Endodermal cell (in vitro differentiated cells): ENCODE measurements at regions not wholly inside any gene's neighbourhood (a gene's known extent, or its start where the extent isn't known, plus 50 kb on each side); places are given as distances from the start of the nearest gene placed in this dataset.

Experiments used
- DNase-seq: peaks from one replicate; pipeline ENCODE4 v3.0.0-alpha.2; 2017
- H3K27ac ChIP-seq: 2 replicates; pipeline ENCODE4 v1.5.1; 2013; ENCODE audit warnings: mild to moderate bottlenecking, low read depth, low read length, moderate library complexity
- H3K27me3 ChIP-seq: 2 replicates; pipeline ENCODE4 v1.6.1; 2013; ENCODE audit warnings: mild to moderate bottlenecking, low read length, moderate library complexity; ENCODE audit not compliant: insufficient read depth, control insufficient read depth, poor library complexity, severe bottlenecking
- H3K36me3 ChIP-seq: 2 replicates; pipeline ENCODE4 v1.7.0; 2013; ENCODE audit warnings: mild to moderate bottlenecking, low read length, moderate library complexity; ENCODE audit not compliant: control insufficient read depth, insufficient read depth
- H3K4me1 ChIP-seq: one replicate; pipeline ENCODE4 v1.7.0; 2013; ENCODE audit warnings: low read length; ENCODE audit not compliant: control insufficient read depth, insufficient read depth
- H3K4me3 ChIP-seq: 2 replicates; pipeline ENCODE4 v1.5.1; 2013; ENCODE audit warnings: mild to moderate bottlenecking, low read length, moderate library complexity
- H3K9ac ChIP-seq: 2 replicates; pipeline ENCODE4 v1.6.1; 2013; ENCODE audit warnings: mild to moderate bottlenecking, low read length, moderate library complexity; ENCODE audit not compliant: poor library complexity, severe bottlenecking; ENCODE audit errors: extremely low read depth
- H3K9me3 ChIP-seq: 2 replicates; pipeline ENCODE4 v1.6.1; 2013; ENCODE audit warnings: mild to moderate bottlenecking, low read length, moderate library complexity; ENCODE audit not compliant: control insufficient read depth
- H3K27ac Mint-ChIP-seq: 2 replicates; pipeline ENCODE4 v1.8.0; 2020; ENCODE audit warnings: mixed read lengths
- H3K27me3 Mint-ChIP-seq: 2 replicates; pipeline ENCODE4 v1.8.0; 2021; ENCODE audit warnings: mild to moderate bottlenecking, mixed read lengths; ENCODE audit not compliant: insufficient read depth
- H3K36me3 Mint-ChIP-seq: 2 replicates; pipeline ENCODE4 v1.8.0; 2020; ENCODE audit warnings: low read depth, mixed read lengths
- H3K4me1 Mint-ChIP-seq: 2 replicates; pipeline ENCODE4 v1.8.0; 2020; ENCODE audit warnings: mixed read lengths
- H3K4me3 Mint-ChIP-seq: 2 replicates; pipeline ENCODE4 v1.8.0; 2020; ENCODE audit warnings: mild to moderate bottlenecking, moderate library complexity, mixed read lengths
- H3K9me3 Mint-ChIP-seq: 2 replicates; pipeline ENCODE4 v1.8.0; 2020; ENCODE audit warnings: mild to moderate bottlenecking, mixed read lengths
- WGBS, 2 experiments: methylation state at CpG; one replicate each; pipeline versions ENCODE4 v1.1.5 to v1.1.7; 2013; ENCODE audit warnings: missing lambda C conversion rate in 2 of 2, mixed read lengths in 1 of 2; ENCODE audit not compliant: insufficient coverage in 1 of 2, insufficient read length in 1 of 2; 5-methylcytosine and 5-hydroxymethylcytosine counted together
- TF ChIP-seq, protein P1 (sequence below): fragments of 200-600 bp; sonication (generic); conservative IDR thresholded peaks from 2 replicates; pipeline ENCODE4 v1.5.0; 2021; ENCODE audit warnings: antibody characterized with exemption, mild to moderate bottlenecking

DNA sequence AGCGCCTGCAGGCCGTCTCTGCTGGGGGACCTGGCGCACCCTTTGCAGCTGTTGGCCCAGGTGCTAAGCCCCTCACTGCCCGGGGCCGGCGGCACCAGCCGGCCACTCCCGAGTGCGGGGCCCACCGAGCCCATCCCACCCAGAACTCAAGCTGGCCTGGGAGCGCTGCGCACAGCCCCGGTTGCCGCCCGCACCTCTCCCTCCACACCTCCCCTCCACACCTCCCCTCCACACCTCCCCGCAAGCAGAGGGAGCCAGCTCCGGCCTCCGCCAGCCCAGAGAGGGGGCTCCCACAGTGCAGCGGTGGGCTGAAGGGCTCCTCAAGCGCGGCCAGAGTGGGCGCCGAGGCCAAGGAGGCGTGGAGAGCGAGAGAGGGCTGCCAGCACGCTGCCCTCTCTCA is 177.8 kb upstream of the KAZN start:
- Mint-ChIP-seq H3K36me3 (no peaks in the 10 kb centered on the region), H3K27me3 (peaks cover 3% of the 10 kb centered on the region), H3K4me1 (no peaks in the 10 kb centered on the region), H3K27ac (no peak overlapping the region), H3K9me3 (peaks cover 11% of the 10 kb centered on the region), H3K4me3 (no peak overlapping the region)
- Histone ChIP-seq H3K4me1 (no peaks in the 10 kb centered on the region), H3K9ac (no peak overlapping the region), H3K27ac (no peak overlapping the region), H3K4me3 (no peak overlapping the region), H3K36me3 (no peaks in the 10 kb centered on the region), H3K27me3 (no peaks in the 10 kb centered on the region), H3K9me3 (no peaks in the 10 kb centered on the region)
- 95% methylated on average over 26 of the region's 26 CpGs; no CpG with 5 or more reads in 1 of the 2 experiments for WGBS, 2 experiments
- TF ChIP-seq, protein P1, sequence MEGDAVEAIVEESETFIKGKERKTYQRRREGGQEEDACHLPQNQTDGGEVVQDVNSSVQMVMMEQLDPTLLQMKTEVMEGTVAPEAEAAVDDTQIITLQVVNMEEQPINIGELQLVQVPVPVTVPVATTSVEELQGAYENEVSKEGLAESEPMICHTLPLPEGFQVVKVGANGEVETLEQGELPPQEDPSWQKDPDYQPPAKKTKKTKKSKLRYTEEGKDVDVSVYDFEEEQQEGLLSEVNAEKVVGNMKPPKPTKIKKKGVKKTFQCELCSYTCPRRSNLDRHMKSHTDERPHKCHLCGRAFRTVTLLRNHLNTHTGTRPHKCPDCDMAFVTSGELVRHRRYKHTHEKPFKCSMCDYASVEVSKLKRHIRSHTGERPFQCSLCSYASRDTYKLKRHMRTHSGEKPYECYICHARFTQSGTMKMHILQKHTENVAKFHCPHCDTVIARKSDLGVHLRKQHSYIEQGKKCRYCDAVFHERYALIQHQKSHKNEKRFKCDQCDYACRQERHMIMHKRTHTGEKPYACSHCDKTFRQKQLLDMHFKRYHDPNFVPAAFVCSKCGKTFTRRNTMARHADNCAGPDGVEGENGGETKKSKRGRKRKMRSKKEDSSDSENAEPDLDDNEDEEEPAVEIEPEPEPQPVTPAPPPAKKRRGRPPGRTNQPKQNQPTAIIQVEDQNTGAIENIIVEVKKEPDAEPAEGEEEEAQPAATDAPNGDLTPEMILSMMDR, result no peak
- DNase-seq, result peak; percentile 16

DNA sequence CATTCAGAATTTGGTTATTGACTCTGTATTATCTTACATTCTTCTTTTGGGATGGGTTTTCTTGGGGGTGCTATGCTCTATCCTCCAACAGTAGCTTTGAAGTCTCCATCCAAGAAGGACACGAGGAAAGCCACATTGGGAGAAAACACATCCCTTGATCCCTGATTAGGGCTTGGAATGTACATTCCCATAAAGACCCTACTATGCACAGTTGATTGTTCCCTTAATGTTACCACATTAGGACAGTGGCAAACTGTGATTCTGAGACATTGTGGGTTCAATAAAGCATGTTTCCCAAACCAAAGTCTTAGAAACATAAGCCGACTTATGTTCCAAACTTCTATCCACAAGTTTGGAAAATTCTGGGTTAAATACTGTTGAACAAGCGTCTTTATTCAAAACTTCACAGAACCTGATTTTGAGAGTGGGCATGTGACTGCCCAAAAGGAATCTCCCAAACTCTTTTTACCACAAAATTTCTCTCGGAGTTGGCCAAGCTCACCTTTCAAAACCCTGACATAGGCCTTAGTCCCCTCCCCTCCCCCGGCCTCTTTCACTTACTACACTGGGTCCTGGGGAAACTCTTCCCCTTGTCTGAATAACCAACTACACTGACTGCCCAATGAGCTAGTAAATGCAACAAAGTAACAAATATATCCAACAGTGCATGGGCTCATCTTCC is 177.0 kb upstream of the KAZN start:
- Histone ChIP-seq H3K27ac (no peak overlapping the region), H3K4me1 (no peaks in the 10 kb centered on the region), H3K27me3 (no peaks in the 10 kb centered on the region), H3K9ac (no peak overlapping the region), H3K36me3 (no peaks in the 10 kb centered on the region), H3K4me3 (no peak overlapping the region), H3K9me3 (no peaks in the 10 kb centered on the region)
- 89 to 96% methylated on average over 4 to 5 of the region's 5 CpGs for WGBS, 2 experiments
- Mint-ChIP-seq H3K4me1 (no peaks in the 10 kb centered on the region), H3K27ac (no peak overlapping the region), H3K36me3 (no peaks in the 10 kb centered on the region), H3K9me3 (peaks cover 9% of the 10 kb centered on the region), H3K27me3 (peaks cover 3% of the 10 kb centered on the region), H3K4me3 (no peak overlapping the region)
- TF ChIP-seq, protein P1, result no peak
- DNase-seq, result peak; percentile 17

DNA sequence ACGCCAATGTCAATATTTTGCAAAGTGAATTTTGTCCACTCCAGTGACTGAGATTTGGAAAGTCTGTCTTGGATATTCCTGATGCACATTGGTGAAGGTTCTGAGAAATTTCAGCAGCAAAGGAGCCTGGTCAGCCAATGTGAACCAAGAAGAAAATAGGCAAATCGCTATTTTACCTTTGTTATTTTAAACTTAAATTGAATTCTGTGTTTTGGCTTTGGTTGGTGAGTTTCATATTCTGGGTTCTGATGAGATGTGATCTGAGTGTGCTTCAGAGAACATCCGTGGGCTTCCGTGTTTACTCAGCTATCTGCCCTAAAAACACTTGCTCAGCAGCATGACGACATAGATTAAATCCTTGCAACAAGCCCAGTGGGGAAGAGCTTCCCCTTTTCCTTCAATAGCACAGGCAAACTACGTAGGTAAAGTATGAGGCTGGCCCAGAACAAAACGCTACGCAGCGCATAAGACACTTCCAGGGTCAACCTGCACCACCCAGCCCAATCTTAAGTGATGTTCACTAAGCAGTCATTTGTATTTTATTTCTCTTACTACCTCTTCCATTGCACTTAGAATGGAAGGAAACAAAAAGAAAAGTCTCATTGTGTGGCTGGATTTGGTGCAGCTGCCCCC is 176.4 kb upstream of the KAZN start:
- TF ChIP-seq, protein P1, result no peak
- Histone ChIP-seq H3K27ac (no peak overlapping the region), H3K27me3 (no peaks in the 10 kb centered on the region), H3K9ac (no peak overlapping the region), H3K4me3 (no peak overlapping the region), H3K4me1 (no peaks in the 10 kb centered on the region), H3K9me3 (no peaks in the 10 kb centered on the region), H3K36me3 (no peaks in the 10 kb centered on the region)
- 91 to 94% methylated on average over 3 to 9 of the region's 9 CpGs for WGBS, 2 experiments
- peak; percentile 5 for DNase-seq
- Mint-ChIP-seq H3K9me3 (peaks cover 9% of the 10 kb centered on the region), H3K36me3 (no peaks in the 10 kb centered on the region), H3K4me1 (no peaks in the 10 kb centered on the region), H3K27me3 (peaks cover 3% of the 10 kb centered on the region), H3K4me3 (no peak overlapping the region), H3K27ac (no peak overlapping the region)
